ENCODE measurements at regions not wholly inside any gene's neighbourhood (a gene's known extent, or its start where the extent isn't known, plus 50 kb on each side); places are given as distances from the start of the nearest gene placed in this dataset.

DNA sequence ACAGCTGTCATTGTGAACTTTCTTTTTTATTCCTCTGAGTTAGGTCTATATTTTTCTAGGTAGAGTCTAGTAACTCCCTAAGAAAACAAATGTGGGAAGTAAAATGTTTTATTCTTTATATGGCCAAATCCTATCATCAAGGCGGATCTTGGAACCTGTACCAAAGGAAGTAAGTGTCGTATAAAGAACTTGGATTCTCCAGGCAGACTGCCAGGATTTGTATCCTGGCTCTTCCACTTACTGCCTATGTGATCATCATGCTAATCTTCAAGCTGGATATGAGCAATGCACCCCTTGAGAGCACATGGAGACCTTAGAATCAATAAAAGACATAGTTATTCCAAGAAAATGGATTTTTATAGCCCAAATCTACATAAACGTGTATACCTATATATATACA lies 286.5 kb downstream of the PCDH17 start:
- DNase-seq, result no peak

DNA sequence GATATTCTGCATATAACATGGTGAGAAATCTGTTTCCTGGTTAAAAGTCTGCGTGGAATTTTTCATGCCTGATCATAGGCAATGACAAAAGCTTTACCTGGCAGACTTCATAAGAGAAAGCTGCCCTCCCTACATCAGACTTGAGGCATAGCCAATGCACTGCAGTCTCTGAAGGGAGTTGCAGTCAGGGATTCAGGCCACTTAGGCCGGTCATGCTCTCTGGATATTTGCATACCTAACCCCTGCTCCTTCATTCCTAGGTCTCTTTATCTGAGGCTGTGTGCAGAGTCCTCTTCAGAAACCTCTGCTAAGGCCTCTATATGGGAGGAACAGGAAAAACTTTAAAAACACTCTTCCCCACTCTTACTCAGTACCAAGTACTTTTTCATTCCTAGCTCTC lies 287.4 kb downstream of the PCDH17 start:
- no peak for DNase-seq

- DNase-seq, result no peak
Observed at GRCh38 chr13:57925250-57925649, 293.7 kb downstream of the PCDH17 start.

GRCh38 chr13:57925751-57926150 lies 294.2 kb downstream of the PCDH17 start:
- no peak for DNase-seq

DNA sequence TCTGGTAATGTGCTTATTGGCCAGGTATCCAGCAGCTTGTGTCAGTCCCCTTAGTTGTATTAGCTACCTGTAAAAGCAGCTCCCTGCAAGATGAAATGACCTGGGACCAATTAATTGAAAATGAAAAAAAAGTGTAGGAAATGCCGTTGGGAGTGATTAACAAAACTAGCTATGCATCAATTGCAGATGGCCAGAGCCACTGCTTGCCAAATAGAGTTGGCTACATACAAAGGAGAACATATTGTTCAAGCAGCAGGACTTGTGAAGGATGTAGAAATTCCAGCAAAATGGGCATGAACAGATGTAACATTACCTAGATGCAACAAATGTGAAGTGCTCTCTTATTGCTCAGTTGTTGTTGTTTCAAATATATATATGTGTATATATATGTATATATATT lies 300.5 kb downstream of the PCDH17 start:
- no peak for DNase-seq

GRCh38 chr13:57933606-57934005 lies 302.1 kb downstream of the PCDH17 start:
- DNase-seq, result no peak

- DNase-seq, result no peak
Observed at GRCh38 chr13:57935965-57936364, 304.4 kb downstream of the PCDH17 start.

- DNase-seq, result no peak
Observed at GRCh38 chr13:57946361-57946760, 314.8 kb downstream of the PCDH17 start.

DNA sequence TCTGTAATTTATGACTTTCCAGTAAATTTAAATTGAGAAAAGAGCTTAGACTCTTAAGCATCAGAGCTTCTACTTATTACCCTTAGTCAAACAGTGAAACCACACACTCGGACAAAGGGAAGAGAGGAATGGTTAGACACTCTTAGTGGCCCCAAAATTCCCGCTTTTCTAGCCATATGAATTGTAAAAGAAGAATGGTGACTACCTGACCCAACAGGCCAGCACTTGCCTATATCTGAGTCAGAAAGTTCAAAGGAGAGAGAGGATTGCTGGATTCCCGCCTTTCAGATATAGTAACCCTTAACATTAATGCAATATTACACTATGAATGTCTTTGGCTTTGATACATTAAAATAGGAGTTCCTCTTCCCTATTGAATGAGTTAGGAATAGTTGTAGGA lies 317.3 kb downstream of the PCDH17 start:
- DNase-seq, result no peak

GRCh38 chr13:57969951-57970350 lies 338.4 kb downstream of the PCDH17 start:
- DNase-seq, result no peak

DNA sequence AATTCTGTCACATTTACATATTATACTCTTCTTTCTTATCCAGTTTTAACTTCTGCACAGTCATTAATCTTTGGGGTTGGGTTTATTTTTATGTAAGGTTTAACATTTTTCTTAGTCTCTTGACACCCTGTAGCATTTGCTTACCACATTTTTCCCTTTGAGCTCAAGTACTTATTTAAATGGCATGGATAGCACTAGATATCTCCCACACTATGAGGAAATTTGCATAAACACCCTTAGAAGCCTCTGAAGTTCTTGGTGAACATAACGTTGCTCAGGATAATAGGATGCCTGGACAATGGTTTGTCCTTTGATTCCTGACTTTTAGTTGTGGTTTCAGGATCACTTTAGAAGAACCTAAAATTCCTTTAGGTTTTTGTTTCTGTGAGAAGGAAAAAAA lies 338.9 kb downstream of the PCDH17 start:
- no peak for DNase-seq

GRCh38 chr13:57982782-57983181 lies 351.2 kb downstream of the PCDH17 start:
- DNase-seq, result no peak

- DNase-seq, result no peak
Observed at GRCh38 chr13:57988276-57988675, 356.7 kb downstream of the PCDH17 start.

- DNase-seq, result no peak
Observed at GRCh38 chr13:57991041-57991440, 359.5 kb downstream of the PCDH17 start.

- DNase-seq, result no peak
Observed at GRCh38 chr13:57992416-57992815, 360.9 kb downstream of the PCDH17 start.

GRCh38 chr13:57996717-57997116 lies 365.2 kb downstream of the PCDH17 start:
- DNase-seq, result no peak

DNA sequence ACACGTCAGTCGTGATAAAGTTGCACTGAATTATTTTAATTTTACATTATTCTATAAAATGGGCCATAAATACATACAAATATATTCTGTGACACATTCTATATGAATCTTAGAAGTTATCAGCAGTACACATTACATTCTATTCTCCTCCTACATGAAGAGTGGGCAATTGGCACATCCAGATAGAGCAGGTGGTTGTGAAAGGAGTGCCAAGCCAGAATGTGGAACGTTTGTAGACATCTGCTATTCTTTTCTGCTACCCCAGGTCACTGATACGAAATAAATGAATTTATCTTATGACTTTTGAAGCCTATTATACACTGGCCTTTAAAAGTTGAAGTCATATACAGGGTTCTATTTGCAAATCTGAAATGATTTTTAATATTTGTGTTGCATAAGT lies 373.2 kb downstream of the PCDH17 start:
- no peak for DNase-seq

DNA sequence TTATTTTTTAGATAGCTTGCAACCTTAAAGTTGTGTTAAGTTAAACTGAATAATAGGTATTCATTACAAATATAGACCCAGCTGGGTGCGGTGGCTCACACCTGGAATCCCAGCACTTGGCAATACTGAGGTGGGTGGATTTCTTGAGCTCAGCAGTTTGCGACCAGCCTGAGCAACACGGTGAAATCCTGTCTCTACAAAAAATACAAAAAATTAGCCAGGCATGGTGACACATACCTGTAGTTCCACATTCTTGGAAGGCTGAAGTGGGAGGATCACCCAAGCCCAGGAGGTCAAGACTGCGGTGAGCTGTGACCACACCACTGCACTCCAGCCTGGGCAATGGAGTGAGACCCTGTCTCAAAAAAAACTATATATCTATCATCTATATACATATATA lies 386.5 kb downstream of the PCDH17 start:
- no peak for DNase-seq

DNA sequence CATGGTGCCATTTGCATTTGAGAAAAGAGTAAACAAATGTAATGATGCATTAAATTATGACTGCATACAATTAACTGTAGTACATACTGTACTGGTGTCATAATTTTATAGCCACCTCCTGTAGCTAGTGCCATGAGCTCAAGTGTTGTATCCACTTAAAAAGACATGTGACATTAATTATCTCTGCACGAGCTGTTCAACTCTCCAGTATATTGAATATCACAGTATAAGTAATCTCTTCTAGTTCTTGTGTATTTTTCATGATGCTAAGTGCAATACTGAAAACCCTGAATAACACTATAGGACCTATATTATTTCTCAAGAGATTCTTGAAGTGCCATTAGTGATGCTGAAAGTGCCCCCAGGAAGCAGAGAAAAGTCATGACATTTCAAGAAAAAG lies 387.3 kb downstream of the PCDH17 start:
- no peak for DNase-seq

DNA sequence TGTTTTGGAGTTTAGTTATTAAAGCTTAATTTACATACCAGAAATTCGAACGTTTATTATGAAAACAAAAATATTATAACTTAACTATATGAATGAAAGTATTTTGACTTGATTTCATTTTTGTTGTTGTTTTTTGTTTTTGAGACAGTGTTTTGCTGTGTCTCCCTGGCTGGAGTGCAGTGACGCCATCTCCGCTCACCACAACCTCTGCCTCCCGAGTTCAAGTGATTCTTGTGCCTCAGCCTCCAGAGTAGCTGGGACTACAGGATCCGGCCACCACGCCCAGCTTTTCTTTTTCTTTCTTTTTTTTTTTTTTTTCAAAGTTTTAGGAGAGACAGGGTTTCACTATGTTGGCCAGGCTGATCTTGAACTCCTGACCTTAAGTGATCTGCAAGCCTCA lies 392.6 kb downstream of the PCDH17 start:
- no peak for DNase-seq

GRCh38 chr13:58025821-58026220 lies 394.3 kb downstream of the PCDH17 start:
- no peak for DNase-seq

GRCh38 chr13:58032676-58033460 lies 401.3 kb downstream of the PCDH17 start:
- no peak for DNase-seq

GRCh38 chr13:58043971-58044370 lies 412.4 kb downstream of the PCDH17 start:
- DNase-seq, result no peak

- DNase-seq, result no peak
Observed at GRCh38 chr13:58048670-58049069, 417.1 kb downstream of the PCDH17 start.

- no peak for DNase-seq
Observed at GRCh38 chr13:58051396-58051795, 419.9 kb downstream of the PCDH17 start.
